ENCODE measurements at regions not wholly inside any gene's neighbourhood (a gene's known extent, or its start where the extent isn't known, plus 50 kb on each side); places are given as distances from the start of the nearest gene placed in this dataset.

GRCh38 chr22:22156348-22156715, 88.3 kb upstream of the VPREB1 start:
- ChIA-PET CTCF (interaction anchor here (2.2 to 3.9 kb wide), 7 partner anchors 12 to 126 kb away, joined by 13 to 43 read pairs (median 32); no protein-coding TSS in a partner anchor), POLR2A (interaction anchor here (1.0 to 3.7 kb wide), 5 partner anchors 12 to 45 kb away, joined by 4 to 44 read pairs (median 10); no protein-coding TSS in a partner anchor)
- Mint-ChIP-seq H3K27ac (peak overlapping the region; percentile 98), H3K4me1 (peaks cover 50% of the 10 kb centered on the region), H3K4me3 (no peak overlapping the region), H3K9me3 (peaks cover 2% of the 10 kb centered on the region), H3K27me3 (no peaks in the 10 kb centered on the region), H3K36me3 (ENCODE audit: low read depth) (no peaks in the 10 kb centered on the region)
- no peak for TF ChIP-seq CTCF (IDR thresholded peaks at IDR 0.05)
- ATAC-seq (ENCODE audit: low read depth) (no peak), DNase-seq (no peak)
- intact Hi-C loops (cut with micrococcal nuclease), result loop anchor here (1.0 kb wide), 5 partner anchors 39 to 126 kb away; no protein-coding TSS in a partner anchor

- no peak overlapping the region for H3K4me3 Mint-ChIP-seq
- ATAC-seq (ENCODE audit: low read depth) (no peak), DNase-seq (no peak)
- ChIA-PET CTCF (interaction anchor here (0.6 to 2.0 kb wide), 4 partner anchors 42 to 278 kb away, joined by 3 to 14 read pairs (median 6); no protein-coding TSS in a partner anchor), POLR2A (interaction anchor here (1.1 kb wide), 1 partner anchor 12 kb away, joined by 3 read pairs; no protein-coding TSS in a partner anchor)
- H3K4me1 Mint-ChIP-seq, result peaks cover 48% of the 10 kb centered on the region
- peaks cover 2% of the 10 kb centered on the region for H3K9me3 Mint-ChIP-seq
- H3K27ac Mint-ChIP-seq, result peak overlapping the region; percentile 98
- TF ChIP-seq CTCF (IDR thresholded peaks at IDR 0.05), result no peak
- no peaks in the 10 kb centered on the region for H3K36me3 Mint-ChIP-seq (ENCODE audit: low read depth)
- intact Hi-C loops (cut with micrococcal nuclease), result loop anchor here (1.0 kb wide), 5 partner anchors 40 to 125 kb away; no protein-coding TSS in a partner anchor
- no peaks in the 10 kb centered on the region for H3K27me3 Mint-ChIP-seq
Measured at GRCh38 chr22:22155607-22156006, 89.0 kb upstream of the VPREB1 start.

GRCh38 chr22:22155146-22155545, 89.4 kb upstream of the VPREB1 start:
- Mint-ChIP-seq H3K36me3 (ENCODE audit: low read depth) (no peaks in the 10 kb centered on the region), H3K27ac (peak overlapping the region; percentile 68), H3K4me3 (no peak overlapping the region), H3K27me3 (no peaks in the 10 kb centered on the region), H3K4me1 (peaks cover 48% of the 10 kb centered on the region), H3K9me3 (peaks cover 2% of the 10 kb centered on the region)
- intact Hi-C loops (cut with micrococcal nuclease), result no loop called here
- ChIA-PET CTCF (interaction anchor here (0.6 to 2.0 kb wide), 7 partner anchors 12 to 277 kb away, joined by 3 to 14 read pairs (median 6); no protein-coding TSS in a partner anchor), POLR2A (interaction anchor here (0.5 to 1.1 kb wide), 4 partner anchors 12 to 280 kb away, joined by 3 to 8 read pairs (median 4); no protein-coding TSS in a partner anchor)
- DNase-seq, result no peak
- no peak for TF ChIP-seq CTCF (IDR thresholded peaks at IDR 0.05)
- no peak for ATAC-seq (ENCODE audit: low read depth)

GRCh38 chr22:22154040-22154439, 90.5 kb upstream of the VPREB1 start:
- Mint-ChIP-seq H3K27ac (no peak overlapping the region), H3K4me1 (peaks cover 38% of the 10 kb centered on the region), H3K27me3 (no peaks in the 10 kb centered on the region), H3K36me3 (ENCODE audit: low read depth) (no peaks in the 10 kb centered on the region), H3K9me3 (no peaks in the 10 kb centered on the region), H3K4me3 (no peak overlapping the region)
- CTCF ChIA-PET, result interaction anchor here (1.0 to 2.0 kb wide), 5 partner anchors 13 to 124 kb away, joined by 5 to 14 read pairs (median 6); no protein-coding TSS in a partner anchor
- intact Hi-C loops (cut with micrococcal nuclease), result no loop called here
- no peak for ATAC-seq (ENCODE audit: low read depth)
- no peak for DNase-seq
- POLR2A ChIA-PET, result no interaction called here
- no peak for TF ChIP-seq CTCF (IDR thresholded peaks at IDR 0.05)

- TF ChIP-seq CTCF (IDR thresholded peaks at IDR 0.05), result no peak
- H3K27ac Mint-ChIP-seq, result no peak overlapping the region
- no peaks in the 10 kb centered on the region for H3K9me3 Mint-ChIP-seq
- ATAC-seq (ENCODE audit: low read depth) (no peak), DNase-seq (no peak)
- no peaks in the 10 kb centered on the region for H3K36me3 Mint-ChIP-seq (ENCODE audit: low read depth)
- POLR2A ChIA-PET, result interaction anchor here (1.0 kb wide), 1 partner anchor 40 kb away, joined by 6 read pairs; no protein-coding TSS in a partner anchor
- CTCF ChIA-PET, result interaction anchor here (1.1 to 1.4 kb wide), 3 partner anchors 51 to 56 kb away, joined by 3 to 6 read pairs (median 3); no protein-coding TSS in a partner anchor
- H3K4me1 Mint-ChIP-seq, result peaks cover 14% of the 10 kb centered on the region
- no peak overlapping the region for H3K4me3 Mint-ChIP-seq
- intact Hi-C loops (cut with micrococcal nuclease), result no loop called here
- no peaks in the 10 kb centered on the region for H3K27me3 Mint-ChIP-seq
Measured at GRCh38 chr22:22151308-22151707, 93.3 kb upstream of the VPREB1 start.

Measured in activated B cell treated with CpG ODN at 0.5 μM for 24 hours (primary cell).